22Rv1 (cell line): ENCODE measurements at regions not wholly inside any gene's neighbourhood (a gene's known extent, or its start where the extent isn't known, plus 50 kb on each side); places are given as distances from the start of the nearest gene placed in this dataset.

ENCODE experiments used
- H3K27ac ChIP-seq: fragments of 450-650 bp; 2 replicates; pipeline ENCODE4 v1.5.1; 2017
- CTCF ChIP-seq: fragments of 450-650 bp; IDR thresholded peaks from 2 replicates; pipeline ENCODE4 v1.5.1; 2017; ENCODE audit warnings: mild to moderate bottlenecking
- ZFX ChIP-seq: fragments of 450-650 bp; IDR thresholded peaks from 2 replicates; pipeline ENCODE4 v1.6.1; 2017; ENCODE audit warnings: antibody characterized with exemption, borderline replicate concordance

- TF ChIP-seq ZFX (no peak), CTCF (no peak)
- H3K27ac ChIP-seq = no peak overlapping the region
Observed at GRCh38 chr2:175560521-175561169, 379.1 kb upstream of the ATP5MC3 start.

DNA sequence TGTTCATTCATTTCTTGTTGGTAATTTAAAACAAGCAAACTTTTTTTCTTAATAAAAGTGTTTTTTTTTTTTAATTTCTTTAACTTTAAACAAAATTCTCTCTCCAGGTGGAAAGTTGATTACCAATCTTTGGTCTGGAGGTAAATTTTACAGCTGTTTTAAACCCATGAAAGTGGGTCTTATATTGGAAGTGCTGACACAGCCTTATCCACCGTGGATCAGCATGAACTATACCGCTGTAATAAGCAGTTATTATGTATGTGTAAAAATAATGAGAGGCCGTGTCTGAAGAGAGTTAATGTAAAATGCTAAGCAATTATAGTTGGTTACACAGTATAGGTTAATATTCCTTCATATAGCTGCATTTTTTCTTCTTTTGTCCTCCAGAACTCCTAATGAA is 378.1 kb upstream of the ATP5MC3 start:
- no peak overlapping the region for H3K27ac ChIP-seq
- TF ChIP-seq CTCF = no peak
- TF ChIP-seq ZFX = no peak

GRCh38 chr2:175557810-175558377 is 376.4 kb upstream of the ATP5MC3 start:
- H3K27ac ChIP-seq = no peak overlapping the region
- no peak for TF ChIP-seq CTCF
- TF ChIP-seq ZFX = no peak

DNA sequence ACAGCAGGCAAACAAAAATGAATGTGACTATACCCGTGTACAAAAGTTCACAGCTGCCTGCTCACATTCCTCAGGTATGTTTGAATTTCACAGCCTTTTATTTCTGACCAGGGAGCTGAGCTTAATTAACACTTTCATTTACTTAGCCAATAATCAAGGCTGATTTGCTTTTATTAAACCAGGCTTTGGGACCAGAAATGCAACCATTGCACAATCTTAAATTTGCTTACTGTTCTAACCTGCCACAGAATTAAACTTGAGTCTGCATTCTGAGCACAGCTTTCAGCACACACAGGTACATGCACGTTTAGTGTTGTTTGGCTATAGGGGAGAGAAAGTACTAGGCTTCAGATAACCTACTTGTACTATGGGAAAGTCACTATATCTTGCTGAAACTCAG is 372.4 kb upstream of the ATP5MC3 start:
- H3K27ac ChIP-seq = no peak overlapping the region
- TF ChIP-seq ZFX = no peak
- TF ChIP-seq CTCF = no peak

GRCh38 chr2:175552902-175553301 is 371.4 kb upstream of the ATP5MC3 start:
- no peak overlapping the region for H3K27ac ChIP-seq
- no peak for TF ChIP-seq CTCF
- no peak for TF ChIP-seq ZFX

- no peak for TF ChIP-seq ZFX
- no peak for TF ChIP-seq CTCF
- no peak overlapping the region for H3K27ac ChIP-seq
Observed at GRCh38 chr2:175540421-175540820, 358.9 kb upstream of the ATP5MC3 start.

GRCh38 chr2:175539122-175539521 is 357.6 kb upstream of the ATP5MC3 start:
- no peak overlapping the region for H3K27ac ChIP-seq
- TF ChIP-seq CTCF (no peak), ZFX (no peak)
